ENCODE measurements at regions not wholly inside any gene's neighbourhood (a gene's known extent, or its start where the extent isn't known, plus 50 kb on each side); places are given as distances from the start of the nearest gene placed in this dataset.

DNA sequence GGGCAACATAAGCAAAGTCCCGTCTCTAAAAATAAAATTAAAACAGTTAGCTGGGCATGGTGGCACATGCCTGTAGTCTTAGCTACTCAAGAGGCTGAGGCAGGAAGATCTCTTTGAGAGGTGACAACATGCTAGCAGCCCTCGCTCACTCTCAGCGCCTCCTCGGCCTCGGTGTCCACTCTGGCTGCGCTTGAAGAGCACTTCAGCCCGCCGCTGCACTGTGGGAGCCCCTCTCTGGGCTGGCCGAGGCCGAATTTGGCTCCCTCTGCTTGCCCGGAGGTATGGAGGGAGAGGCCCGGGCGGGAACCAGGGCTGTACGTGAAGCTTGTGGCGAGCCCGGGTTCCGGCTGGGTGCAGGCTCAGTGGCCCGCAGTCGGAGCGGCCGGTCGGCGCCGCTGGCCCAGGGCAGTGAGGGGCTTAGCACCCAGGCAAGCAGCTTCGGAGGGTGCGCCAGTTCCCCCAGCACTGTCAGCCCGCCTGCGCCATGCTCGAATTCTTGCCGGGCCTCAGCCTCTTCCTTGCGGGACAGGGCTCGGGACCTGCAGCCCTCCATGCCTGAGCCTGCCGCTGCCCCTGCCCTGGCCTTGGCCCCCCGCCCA lies 138.3 kb downstream of the MAP3K21 start:
- Histone ChIP-seq H4K5ac (ENCODE audit: insufficient read length, low read depth, low read length) (no peak overlapping the region), H2BK15ac (ENCODE audit: low read depth, low read length) (no peak overlapping the region), H3K23ac (ENCODE audit: insufficient read length, low read depth, low read length) (no peak overlapping the region), H3K56ac (ENCODE audit: insufficient read length, low read depth, low read length) (no peak overlapping the region), H3K14ac (ENCODE audit: insufficient read depth, low read length) (no peak overlapping the region), H3T11ph (ENCODE audit: low read length) (no peak overlapping the region), H2BK120ac (ENCODE audit: low read depth, low read length, poor library complexity, severe bottlenecking) (no peak overlapping the region), H3K18ac (ENCODE audit: insufficient read length, low read depth, low read length) (no peak overlapping the region), H4K20me1 (ENCODE audit: control insufficient read depth, insufficient read depth, insufficient read length) (no peaks in the 10 kb centered on the region), H3K79me1 (ENCODE audit: insufficient read depth, low read depth, low read length, poor library complexity, severe bottlenecking) (no peaks in the 10 kb centered on the region), H3K4me2 (ENCODE audit: insufficient read depth, insufficient read length, low read length) (no peak overlapping the region), H2AK5ac (ENCODE audit: insufficient read length, low read length) (no peak overlapping the region), H3K9me3 (ENCODE audit: control insufficient read depth, low read depth, low read length) (no peaks in the 10 kb centered on the region), H3K9ac (ENCODE audit: extremely low read depth, insufficient read length, low read length) (no peak overlapping the region), H2BK12ac (ENCODE audit: insufficient read length, low read depth, low read length) (no peak overlapping the region), H3K27ac (ENCODE audit: insufficient read length, low read depth, low read length) (no peak overlapping the region), H3K79me2 (ENCODE audit: insufficient read depth, low read length) (no peaks in the 10 kb centered on the region), H2AFZ (ENCODE audit: low read length) (no peak overlapping the region), H4K91ac (ENCODE audit: insufficient read length, low read depth, low read length) (no peak overlapping the region), H2BK20ac (ENCODE audit: low read depth, low read length, poor library complexity, severe bottlenecking) (no peak overlapping the region), H3K27me3 (ENCODE audit: insufficient read depth, low read length) (no peaks in the 10 kb centered on the region), H3K4me1 (ENCODE audit: insufficient read depth, low read length) (no peaks in the 10 kb centered on the region), H3K4ac (ENCODE audit: low read depth, low read length) (no peak overlapping the region), H2BK5ac (ENCODE audit: insufficient read length, low read length) (no peak overlapping the region), H4K8ac (replicated peaks; ENCODE audit: insufficient read length, low read depth, low read length) (no peak overlapping the region), H3K23me2 (ENCODE audit: insufficient read length, low read depth, low read length, poor library complexity, severe bottlenecking) (no peaks in the 10 kb centered on the region)
- Mint-ChIP-seq H3K4me3 (no peak overlapping the region), H3K4me1 (peaks cover 16 to 19% of the 10 kb centered on the region in 2 experiments), H3K36me3 (ENCODE audit: insufficient read depth in 1 of 3, low read depth in 3 of 3) (peaks cover 0 to 10% (median 0%) of the 10 kb centered on the region in 3 experiments; a peak in 6 of 7 replicates), H3K27ac (no peak overlapping the region), H3K9me3 (peaks cover 0 to 3% of the 10 kb centered on the region in 2 experiments; a peak in 3 of 5 replicates), H3K27me3 (ENCODE audit: low read depth) (no peaks in the 10 kb centered on the region)
- no peak for DNase-seq
- TF ChIP-seq, protein P1, sequence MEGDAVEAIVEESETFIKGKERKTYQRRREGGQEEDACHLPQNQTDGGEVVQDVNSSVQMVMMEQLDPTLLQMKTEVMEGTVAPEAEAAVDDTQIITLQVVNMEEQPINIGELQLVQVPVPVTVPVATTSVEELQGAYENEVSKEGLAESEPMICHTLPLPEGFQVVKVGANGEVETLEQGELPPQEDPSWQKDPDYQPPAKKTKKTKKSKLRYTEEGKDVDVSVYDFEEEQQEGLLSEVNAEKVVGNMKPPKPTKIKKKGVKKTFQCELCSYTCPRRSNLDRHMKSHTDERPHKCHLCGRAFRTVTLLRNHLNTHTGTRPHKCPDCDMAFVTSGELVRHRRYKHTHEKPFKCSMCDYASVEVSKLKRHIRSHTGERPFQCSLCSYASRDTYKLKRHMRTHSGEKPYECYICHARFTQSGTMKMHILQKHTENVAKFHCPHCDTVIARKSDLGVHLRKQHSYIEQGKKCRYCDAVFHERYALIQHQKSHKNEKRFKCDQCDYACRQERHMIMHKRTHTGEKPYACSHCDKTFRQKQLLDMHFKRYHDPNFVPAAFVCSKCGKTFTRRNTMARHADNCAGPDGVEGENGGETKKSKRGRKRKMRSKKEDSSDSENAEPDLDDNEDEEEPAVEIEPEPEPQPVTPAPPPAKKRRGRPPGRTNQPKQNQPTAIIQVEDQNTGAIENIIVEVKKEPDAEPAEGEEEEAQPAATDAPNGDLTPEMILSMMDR (conservative IDR thresholded peaks at IDR 0.05): no peak
- no CpG with 5 or more reads among the region's 34 CpGs for WGBS (ENCODE audit: extremely low coverage, insufficient read length, low lambda C conversion rate)

Measured in H9 (cell line).